GM12878 (cell line): ENCODE measurements at regions not wholly inside any gene's neighbourhood (a gene's known extent, or its start where the extent isn't known, plus 50 kb on each side); places are given as distances from the start of the nearest gene placed in this dataset.

ENCODE experiments used
- ATAC-seq: fragments of 200-7000 bp; cut with Tn5 transposase; 3 replicates; pipeline ENCODE4 v1.9.1; 2020; ENCODE audit warnings: mild to moderate bottlenecking, moderate library complexity
- BruUV-seq: library from RNA; stranded (reverse); fragments of 400-500 nt; replicated peaks from 2 replicates; lab custom pipeline; 2021; lab: Mats Ljungman, UMichigan
- CTCF ChIA-PET: fragments of 300-600 bp; sonication (Branson Sonifier 250); formaldehyde crosslinking; extraction: SDS; loops from one replicate; lab custom pipeline; 2021; ENCODE audit warnings: inconsistent platforms; lab: Yijun Ruan, JAX
- POLR2A ChIA-PET: fragments of 350-600 bp; formaldehyde crosslinking; extraction: SDS; loops from one replicate; lab custom pipeline; 2021; ENCODE audit warnings: inconsistent platforms; lab: Charles Lee
- RAD21 ChIA-PET: fragments of 300-600 bp; sonication (Branson Sonifier 250); formaldehyde crosslinking; loops from one replicate; lab custom pipeline; 2023; ENCODE audit warnings: antibody characterized with exemption; ENCODE audit not compliant: unreplicated experiment; lab: Charles Lee
- SMC1A ChIA-PET: fragments of 300-600 bp; sonication (Branson Sonifier 250); formaldehyde crosslinking; loops from one replicate; lab custom pipeline; 2023; ENCODE audit not compliant: unreplicated experiment, uncharacterized antibody; lab: Charles Lee
- DNase-seq: peaks from one replicate; pipeline ENCODE4 v3.0.0-alpha.2; 2011; ENCODE audit warnings: low read depth, low spot score
- FAIRE-seq: peaks from 3 replicates; lab custom pipeline; 2011; peaks lifted over from hg19 to GRCh38; lab: Jason Lieb, UNC
- H2AFZ ChIP-seq: 2 replicates; pipeline ENCODE4 v1.6.0; 2011; ENCODE audit warnings: low read depth, low read length, control low read depth; ENCODE audit not compliant: control insufficient read depth
- H3K27ac ChIP-seq: 2 replicates; pipeline ENCODE4 v1.5.1; 2011; ENCODE audit warnings: control low read depth; ENCODE audit not compliant: control insufficient read depth, insufficient read depth
- H3K27me3 ChIP-seq, 2 experiments: replicated peaks in 1 of 2; 2 replicates each; pipeline versions ENCODE4 v1.6.0 to v1.6.1; 2011; ENCODE audit warnings: low read length in 1 of 2; ENCODE audit not compliant: control insufficient read depth in 2 of 2, insufficient read depth in 2 of 2
- H3K36me3 ChIP-seq, 2 experiments: 2 replicates each; pipeline ENCODE4 v1.5.1; 2011; ENCODE audit warnings: low read length in 1 of 2; ENCODE audit not compliant: control insufficient read depth in 2 of 2, insufficient read depth in 2 of 2
- H3K4me1 ChIP-seq: 2 replicates; pipeline ENCODE4 v1.6.1; 2011; ENCODE audit warnings: mild to moderate bottlenecking, low read length, moderate library complexity, mixed read lengths; ENCODE audit not compliant: control insufficient read depth, insufficient read depth
- H3K4me2 ChIP-seq: 2 replicates; pipeline ENCODE4 v1.6.0; 2011; ENCODE audit warnings: control low read depth; ENCODE audit not compliant: control insufficient read depth, insufficient read depth
- H3K4me3 ChIP-seq: fragments of 200-600 bp; sonication (generic); 2 replicates; pipeline ENCODE4 v1.5.1; 2016
- H3K79me2 ChIP-seq: 2 replicates; pipeline ENCODE4 v1.6.0; 2011; ENCODE audit warnings: low read length; ENCODE audit not compliant: control insufficient read depth, insufficient read depth
- H3K9ac ChIP-seq: 2 replicates; pipeline ENCODE4 v1.8.0; 2011; ENCODE audit warnings: low read length, control low read depth, mixed read lengths; ENCODE audit not compliant: control insufficient read depth, insufficient read depth
- H3K9me3 ChIP-seq: replicated peaks from 3 replicates; pipeline ENCODE4 v1.5.1; 2011; ENCODE audit warnings: mild to moderate bottlenecking, low read length; ENCODE audit not compliant: control insufficient read depth, insufficient read depth
- H4K20me1 ChIP-seq: 2 replicates; pipeline ENCODE4 v1.6.0; 2011; ENCODE audit not compliant: control insufficient read depth, insufficient read depth
- BMI1 ChIP-seq: fragments of 450-650 bp; IDR thresholded peaks from 2 replicates; pipeline ENCODE4 v1.6.1; 2016; ENCODE audit warnings: mild to moderate bottlenecking, moderate library complexity, borderline replicate concordance
- CHD2 ChIP-seq: IDR thresholded peaks from 2 replicates; pipeline ENCODE4 v1.6.1; 2011; ENCODE audit warnings: low read depth, low read length, improper control_type of control experiment, borderline replicate concordance
- CREB1 ChIP-seq: IDR thresholded peaks from 2 replicates; pipeline ENCODE4 v1.6.1; 2012; ENCODE audit warnings: low read depth, mild to moderate bottlenecking, inconsistent platforms
- DPF2 ChIP-seq: fragments of 450-650 bp; IDR thresholded peaks from 2 replicates; pipeline ENCODE4 v1.6.1; 2017; ENCODE audit warnings: mild to moderate bottlenecking
- FOXK2 ChIP-seq: fragments of 450-650 bp; IDR thresholded peaks from 2 replicates; pipeline ENCODE4 v1.6.1; 2017; ENCODE audit warnings: mild to moderate bottlenecking, moderate library complexity
- MTA2 ChIP-seq: fragments of 450-650 bp; IDR thresholded peaks from 2 replicates; pipeline ENCODE4 v1.6.1; 2016; ENCODE audit warnings: low read depth, mild to moderate bottlenecking, moderate library complexity
- MTA3 ChIP-seq: IDR thresholded peaks from 2 replicates; pipeline ENCODE4 v1.6.1; 2012; ENCODE audit warnings: low read length, inconsistent platforms, borderline replicate concordance
- NFYA ChIP-seq: IDR thresholded peaks from 2 replicates; pipeline ENCODE4 v1.6.1; 2011; ENCODE audit warnings: low read depth, mild to moderate bottlenecking, low read length, improper control_type of control experiment, borderline replicate concordance
- POU2F2 ChIP-seq: IDR thresholded peaks from 3 replicates; pipeline ENCODE4 v1.6.1; 2011; ENCODE audit warnings: low read depth, mild to moderate bottlenecking, low read length, borderline replicate concordance
- RAD51 ChIP-seq: fragments of 450-650 bp; IDR thresholded peaks from 2 replicates; pipeline ENCODE4 v1.6.1; 2016; ENCODE audit warnings: moderate library complexity, mild to moderate bottlenecking, inconsistent platforms
- RBBP5 ChIP-seq: fragments of 200-600 bp; sonication (generic); conservative IDR thresholded peaks from 2 replicates; pipeline ENCODE4 v1.6.1; 2016
- SPI1 ChIP-seq: IDR thresholded peaks from 2 replicates; pipeline ENCODE4 v1.6.1; 2011; ENCODE audit warnings: low read depth, mild to moderate bottlenecking, low read length, moderate library complexity, borderline replicate concordance; ENCODE audit not compliant: insufficient read depth
- WRNIP1 ChIP-seq: IDR thresholded peaks from 2 replicates; pipeline ENCODE4 v1.6.1; 2011; ENCODE audit warnings: low read depth, low read length, improper control_type of control experiment, borderline replicate concordance
- ZNF207 ChIP-seq: fragments of 450-650 bp; IDR thresholded peaks from 2 replicates; pipeline ENCODE4 v1.6.1; 2014; ENCODE audit warnings: antibody characterized with exemption, mild to moderate bottlenecking, borderline replicate concordance
- ZNF274 ChIP-seq: IDR thresholded peaks from one replicate; pipeline ENCODE4 v1.8.0; 2011; ENCODE audit not compliant: insufficient read length, insufficient read depth
- ZNF592 ChIP-seq: fragments of 450-650 bp; IDR thresholded peaks from 2 replicates; pipeline ENCODE4 v1.6.1; 2017; ENCODE audit warnings: mild to moderate bottlenecking, moderate library complexity
- WGBS: methylation state at CpG from one replicate; pipeline ENCODE4 v1.1.6; 2016; ENCODE audit warnings: low lambda C conversion rate; ENCODE audit not compliant: insufficient replicate concordance, insufficient coverage; ENCODE audit errors: missing lambda C conversion rate; 5-methylcytosine and 5-hydroxymethylcytosine counted together
- in situ Hi-C: fragments of 300-500 bp; cut with MboI; formaldehyde crosslinking; loops from 9 replicates; pipeline ENCODE4 v1.14.3; 2018; ENCODE audit warnings: mixed read lengths
- intact Hi-C: fragments of 100-400 bp; cut with micrococcal nuclease; formaldehyde crosslinking; loops from one replicate; pipeline ENCODE4 v1.14.2; 2022; ENCODE audit not compliant: unreplicated experiment

DNA sequence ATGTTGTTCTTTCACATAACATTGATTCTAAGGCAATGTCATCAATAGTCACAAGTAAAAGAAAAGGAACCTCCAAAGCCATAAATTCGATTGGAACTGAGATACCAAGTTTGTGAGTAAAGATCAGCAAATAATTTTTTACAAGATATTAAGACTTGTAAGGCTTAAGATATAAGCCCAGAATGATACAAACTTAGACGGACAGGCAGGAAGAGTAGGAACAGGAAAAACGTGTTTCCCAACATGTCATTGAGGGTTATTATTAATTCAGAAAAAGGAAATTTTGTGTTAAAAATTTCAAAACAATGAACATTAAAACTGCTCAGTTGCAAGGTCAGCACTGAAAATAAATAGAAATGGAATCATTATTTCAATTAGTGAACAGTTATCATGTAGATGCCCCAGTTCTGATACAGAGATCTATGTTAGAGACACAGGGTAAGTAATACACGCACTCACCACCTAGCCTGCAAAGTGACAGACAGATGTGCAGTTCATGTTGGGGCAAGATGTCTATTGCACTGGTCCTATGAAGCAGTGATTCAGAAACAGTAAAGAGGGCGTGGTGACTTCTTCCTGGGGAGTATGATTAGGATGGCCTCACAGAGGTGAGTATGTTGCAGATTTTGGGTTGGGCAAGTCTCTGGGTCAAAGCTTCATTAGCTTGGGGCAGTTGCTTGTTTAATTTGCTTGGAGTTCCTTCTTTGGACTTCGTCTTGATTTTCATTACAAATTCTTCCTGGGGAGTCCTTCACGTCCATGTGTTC, 284.4 kb downstream of the SETD4 start:
- SMC1A ChIA-PET = interaction anchor here (0.6 kb wide), 1 partner anchor 1484 kb away, joined by 3 read pairs; no protein-coding TSS in a partner anchor
- H3K4me3 ChIP-seq = no peak overlapping the region
- no TSS peak for BruUV-seq
- no peak overlapping the region for H2AFZ ChIP-seq
- intact Hi-C loops = no loop called here
- H3K27me3 ChIP-seq = no peaks in the 10 kb centered on the region; a peak in 1 of 4 replicates
- CTCF ChIA-PET = no interaction called here
- in situ Hi-C loops = no loop called here
- RAD21 ChIA-PET = no interaction called here
- no peak for ATAC-seq
- H3K36me3 ChIP-seq = no peaks in the 10 kb centered on the region
- H3K9ac ChIP-seq = no peak overlapping the region
- no peaks in the 10 kb centered on the region for H3K4me1 ChIP-seq
- TF ChIP-seq CHD2 = no peak
- no peak for TF ChIP-seq FOXK2
- no peak for TF ChIP-seq SPI1
- no peak for TF ChIP-seq BMI1
- no peak for TF ChIP-seq RBBP5
- TF ChIP-seq POU2F2 = no peak
- no peak for TF ChIP-seq DPF2
- no peak for TF ChIP-seq RAD51
- no peak for TF ChIP-seq CREB1
- no peak for TF ChIP-seq MTA3
- no peak for TF ChIP-seq WRNIP1
- no peak for TF ChIP-seq ZNF274
- TF ChIP-seq ZNF207 = no peak
- no peak for TF ChIP-seq NFYA
- TF ChIP-seq ZNF592 = no peak
- TF ChIP-seq MTA2 = no peak
- no peaks in the 10 kb centered on the region for H3K79me2 ChIP-seq
- no peak for FAIRE-seq
- no peak overlapping the region for H3K27ac ChIP-seq
- POLR2A ChIA-PET = interaction anchor here (0.5 kb wide), 1 partner anchor 520 kb away, joined by 3 read pairs; no protein-coding TSS in a partner anchor
- no peaks in the 10 kb centered on the region for H3K9me3 ChIP-seq
- no peaks in the 10 kb centered on the region for H4K20me1 ChIP-seq
- DNase-seq = no peak
- 8% methylated on average over 7 of the region's 7 CpGs for WGBS
- no peak overlapping the region for H3K4me2 ChIP-seq
